ENCODE measurements at regions not wholly inside any gene's neighbourhood (a gene's known extent, or its start where the extent isn't known, plus 50 kb on each side); places are given as distances from the start of the nearest gene placed in this dataset.

GRCh38 chr11:97149741-97150140 lies 759.9 kb downstream of the JRKL start:
- Histone ChIP-seq H3K27me3 (no peaks in the 10 kb centered on the region), H3K9me3 (no peaks in the 10 kb centered on the region), H3K4me1 (no peaks in the 10 kb centered on the region), H3K36me3 (no peaks in the 10 kb centered on the region), H3K4me3 (no peak overlapping the region), H3K27ac (no peak overlapping the region)
- DNase-seq (ENCODE audit: low spot score in 2 of 2) = no peak
- intact Hi-C loops (cut with DNase I) = no loop called here
- no peak for TF ChIP-seq CTCF (IDR thresholded peaks at IDR 0.05)

GRCh38 chr11:97157221-97157740 lies 767.5 kb downstream of the JRKL start:
- Histone ChIP-seq H3K36me3 (no peaks in the 10 kb centered on the region), H3K4me3 (no peak overlapping the region), H3K9me3 (no peaks in the 10 kb centered on the region), H3K27me3 (no peaks in the 10 kb centered on the region), H3K27ac (no peak overlapping the region), H3K4me1 (no peaks in the 10 kb centered on the region)
- no peak for DNase-seq (ENCODE audit: low spot score in 2 of 2)
- no peak for TF ChIP-seq CTCF (IDR thresholded peaks at IDR 0.05)
- intact Hi-C loops (cut with DNase I) = no loop called here

GRCh38 chr11:97158243-97158642 lies 768.4 kb downstream of the JRKL start:
- TF ChIP-seq CTCF (IDR thresholded peaks at IDR 0.05) = no peak
- intact Hi-C loops (cut with DNase I) = no loop called here
- H3K27me3 ChIP-seq = no peaks in the 10 kb centered on the region
- DNase-seq (ENCODE audit: low spot score in 2 of 2) = no peak
- no peaks in the 10 kb centered on the region for H3K9me3 ChIP-seq
- no peak overlapping the region for H3K4me3 ChIP-seq
- H3K4me1 ChIP-seq = no peaks in the 10 kb centered on the region
- no peak overlapping the region for H3K27ac ChIP-seq
- H3K36me3 ChIP-seq = no peaks in the 10 kb centered on the region

GRCh38 chr11:97163631-97164191 lies 773.9 kb downstream of the JRKL start:
- no peak overlapping the region for H3K27ac ChIP-seq
- no peak for TF ChIP-seq CTCF (IDR thresholded peaks at IDR 0.05)
- intact Hi-C loops (cut with DNase I) = no loop called here
- no peaks in the 10 kb centered on the region for H3K9me3 ChIP-seq
- no peaks in the 10 kb centered on the region for H3K4me1 ChIP-seq
- no peak for DNase-seq (ENCODE audit: low spot score in 2 of 2)
- H3K36me3 ChIP-seq = no peaks in the 10 kb centered on the region
- H3K4me3 ChIP-seq = no peak overlapping the region
- no peaks in the 10 kb centered on the region for H3K27me3 ChIP-seq

GRCh38 chr11:97201743-97202612 lies 812.2 kb downstream of the JRKL start:
- DNase-seq (ENCODE audit: low spot score in 2 of 2) = no peak
- Histone ChIP-seq H3K27me3 (no peaks in the 10 kb centered on the region), H3K4me3 (no peak overlapping the region), H3K27ac (no peak overlapping the region), H3K9me3 (no peaks in the 10 kb centered on the region), H3K4me1 (no peaks in the 10 kb centered on the region), H3K36me3 (no peaks in the 10 kb centered on the region)
- TF ChIP-seq CTCF (IDR thresholded peaks at IDR 0.05) = no peak
- intact Hi-C loops (cut with DNase I) = no loop called here

Measured in ascending aorta (tissue), 2 donors.